Retina (tissue), 1 donor: ENCODE measurements at regions not wholly inside any gene's neighbourhood (a gene's known extent, or its start where the extent isn't known, plus 50 kb on each side); places are given as distances from the start of the nearest gene placed in this dataset.
"Not testable (repeated sequence)": the region's sequence is repeated elsewhere in the genome, so short reads cannot be mapped to it uniquely, and the experiment has no call there.

Source experiments
- DNase-seq: peaks from one replicate; pipeline ENCODE4 v3.0.0-alpha.2; 2016

- DNase-seq = peak; percentile 38
Measured at GRCh38 chr19:28169168-28169887, 1043.6 kb downstream of the UQCRFS1 start.

GRCh38 chr19:28168557-28168956, 1044.4 kb downstream of the UQCRFS1 start:
- no peak for DNase-seq

- no peak for DNase-seq
Measured at GRCh38 chr19:28166025-28166424, 1046.9 kb downstream of the UQCRFS1 start.

- DNase-seq = no peak
Measured at GRCh38 chr19:28164214-28164613, 1048.7 kb downstream of the UQCRFS1 start.

GRCh38 chr19:28159065-28159464, 1053.9 kb downstream of the UQCRFS1 start:
- DNase-seq = no peak

- DNase-seq = no peak
Measured at GRCh38 chr19:28155265-28155664, 1057.7 kb downstream of the UQCRFS1 start.

- DNase-seq = no peak
Measured at GRCh38 chr19:28154077-28154476, 1058.9 kb downstream of the UQCRFS1 start.

GRCh38 chr19:28153123-28153522, 1059.8 kb downstream of the UQCRFS1 start:
- no peak for DNase-seq

GRCh38 chr19:28152195-28152594, 1060.8 kb downstream of the UQCRFS1 start:
- DNase-seq = no peak

- DNase-seq = no peak
Measured at GRCh38 chr19:28150129-28150528, 1062.8 kb downstream of the UQCRFS1 start.

- no peak for DNase-seq
Measured at GRCh38 chr19:28148554-28148953, 1064.4 kb downstream of the UQCRFS1 start.

GRCh38 chr19:28142258-28142657, 1070.7 kb downstream of the UQCRFS1 start:
- no peak for DNase-seq

- DNase-seq = no peak
Measured at GRCh38 chr19:28140201-28140600, 1072.8 kb downstream of the UQCRFS1 start.

GRCh38 chr19:28137772-28138171, 1075.2 kb downstream of the UQCRFS1 start:
- no peak for DNase-seq

GRCh38 chr19:28136796-28137195, 1076.2 kb downstream of the UQCRFS1 start:
- no peak for DNase-seq

GRCh38 chr19:28135825-28136224, 1077.1 kb downstream of the UQCRFS1 start:
- no peak for DNase-seq

GRCh38 chr19:28134311-28134710, 1078.6 kb downstream of the UQCRFS1 start:
- DNase-seq = no peak

GRCh38 chr19:28130881-28131280, 1082.1 kb downstream of the UQCRFS1 start:
- not testable (repeated sequence) for DNase-seq

GRCh38 chr19:28130066-28130511, 1082.9 kb downstream of the UQCRFS1 start:
- DNase-seq = no peak

- no peak for DNase-seq
Measured at GRCh38 chr19:28128341-28128740, 1084.6 kb downstream of the UQCRFS1 start.

- no peak for DNase-seq
Measured at GRCh38 chr19:28126135-28126898, 1086.6 kb downstream of the UQCRFS1 start.

- no peak for DNase-seq
Measured at GRCh38 chr19:28122734-28123133, 1090.2 kb downstream of the UQCRFS1 start.

- no peak for DNase-seq
Measured at GRCh38 chr19:28118235-28118634, 1094.7 kb downstream of the UQCRFS1 start.

- DNase-seq = no peak
Measured at GRCh38 chr19:28117143-28117542, 1095.8 kb downstream of the UQCRFS1 start.
